NCI-H524 (cell line): ENCODE measurements at regions not wholly inside any gene's neighbourhood (a gene's known extent, or its start where the extent isn't known, plus 50 kb on each side); places are given as distances from the start of the nearest gene placed in this dataset.
A peak's percentile ranks its signal among the peaks of the same experiment; 100 is the strongest.
"Not testable (repeated sequence)": the region's sequence is repeated elsewhere in the genome, so short reads cannot be mapped to it uniquely, and the experiment has no call there.

Source experiments
- DNase-seq, 2 experiments: peaks; one replicate each; lab custom pipeline; 2025; lab: John Stamatoyannopoulos, UW

GRCh38 chr7:19296617-19297016, 151.4 kb upstream of the FERD3L start:
- DNase-seq = peak; percentile 45 to 70

GRCh38 chr7:19295376-19295775, 150.2 kb upstream of the FERD3L start:
- no peak for DNase-seq

- DNase-seq = no peak
Measured at GRCh38 chr7:19294619-19295018, 149.4 kb upstream of the FERD3L start.

GRCh38 chr7:19293431-19293830, 148.2 kb upstream of the FERD3L start:
- no peak for DNase-seq

- DNase-seq = no peak
Measured at GRCh38 chr7:19290968-19291367, 145.7 kb upstream of the FERD3L start.

- DNase-seq = no peak
Measured at GRCh38 chr7:19290066-19290465, 144.8 kb upstream of the FERD3L start.

GRCh38 chr7:19284596-19285300, 139.5 kb upstream of the FERD3L start:
- DNase-seq = no peak

- no peak for DNase-seq
Measured at GRCh38 chr7:19284136-19284535, 138.9 kb upstream of the FERD3L start.

- no peak for DNase-seq
Measured at GRCh38 chr7:19275000-19275399, 129.8 kb upstream of the FERD3L start.

GRCh38 chr7:19272329-19272728, 127.1 kb upstream of the FERD3L start:
- DNase-seq = not testable (repeated sequence)

GRCh38 chr7:19269301-19269700, 124.1 kb upstream of the FERD3L start:
- DNase-seq = no peak

GRCh38 chr7:19268737-19269136, 123.5 kb upstream of the FERD3L start:
- no peak for DNase-seq

- peak in 1 of 2 experiments; percentile 12 for DNase-seq
Measured at GRCh38 chr7:19262826-19263225, 117.6 kb upstream of the FERD3L start.

- DNase-seq = no peak
Measured at GRCh38 chr7:19249281-19249680, 104.1 kb upstream of the FERD3L start.

GRCh38 chr7:19248681-19249080, 103.5 kb upstream of the FERD3L start:
- DNase-seq = no peak

GRCh38 chr7:19248115-19248514, 102.9 kb upstream of the FERD3L start:
- DNase-seq = no peak

GRCh38 chr7:19247017-19247416, 101.8 kb upstream of the FERD3L start:
- DNase-seq = no peak

GRCh38 chr7:19242246-19242645, 97.0 kb upstream of the FERD3L start:
- DNase-seq = no peak

- DNase-seq = peak in 1 of 2 experiments; percentile 35
Measured at GRCh38 chr7:19239951-19240350, 94.7 kb upstream of the FERD3L start.

- no peak for DNase-seq
Measured at GRCh38 chr7:19235680-19236079, 90.5 kb upstream of the FERD3L start.

GRCh38 chr7:19224951-19225350, 79.7 kb upstream of the FERD3L start:
- peak in 1 of 2 experiments; percentile 4 for DNase-seq

GRCh38 chr7:19215412-19215811, 70.2 kb upstream of the FERD3L start:
- DNase-seq = no peak

- DNase-seq = no peak
Measured at GRCh38 chr7:19213746-19214145, 68.5 kb upstream of the FERD3L start.

- DNase-seq = no peak
Measured at GRCh38 chr7:19210893-19211413, 65.7 kb upstream of the FERD3L start.
